Gastroesophageal sphincter (tissue), 4 donors: ENCODE measurements at regions not wholly inside any gene's neighbourhood (a gene's known extent, or its start where the extent isn't known, plus 50 kb on each side); places are given as distances from the start of the nearest gene placed in this dataset.

Source experiments
- ATAC-seq: fragments of 150-250 bp; one replicate; pipeline ENCODE4 v1.9.1; 2016; ENCODE audit warnings: mild to moderate bottlenecking, moderate library complexity
- H3K27ac ChIP-seq, 4 donors: fragments of 200-600 bp; sonication (generic) in 3 of 4; 1 replicate in 3 of 4; 2 replicates in 1 of 4; pipeline ENCODE4 v1.5.1; 2016 to 2019
- H3K27me3 ChIP-seq: fragments of 200-600 bp; sonication (generic); one replicate; pipeline ENCODE4 v1.5.1; 2019
- H3K36me3 ChIP-seq, 2 donors: fragments of 200-600 bp; sonication (generic); one replicate each; pipeline ENCODE4 v1.5.1; 2019; ENCODE audit warnings: control low read depth in 1 of 2
- H3K4me1 ChIP-seq, 3 donors: fragments of 200-600 bp; sonication (generic); 1 replicate in 2 of 3; 2 replicates in 1 of 3; pipeline ENCODE4 v1.5.1; 2016 to 2019; ENCODE audit warnings: control low read depth in 2 of 3
- H3K4me3 ChIP-seq, 2 donors: fragments of 200-600 bp; sonication (generic); one replicate each; pipeline ENCODE4 v1.5.1; 2019; ENCODE audit warnings: mild to moderate bottlenecking in 1 of 2, moderate library complexity in 1 of 2
- H3K9me3 ChIP-seq, 3 donors: fragments of 200-600 bp; sonication (generic); one replicate each; pipeline ENCODE4 v1.5.1; 2017 to 2019; ENCODE audit warnings: control low read depth in 2 of 3
- CTCF ChIP-seq, 4 experiments: fragments of 200-600 bp in 2 of 4; fragments of 450-650 bp in 2 of 4; sonication (generic) in 1 of 4; IDR thresholded peaks; one replicate each; pipeline ENCODE4 v1.5.1; 2017 to 2019; ENCODE audit warnings: antibody characterized with exemption in 4 of 4, mild to moderate bottlenecking in 2 of 4, moderate library complexity in 2 of 4
- EP300 ChIP-seq: sonication (generic); formaldehyde crosslinking; IDR thresholded peaks from one replicate; pipeline ENCODE4 v1.6.1; 2017; ENCODE audit warnings: antibody characterized with exemption, mild to moderate bottlenecking
- POLR2A ChIP-seq, 2 donors: fragments of 450-650 bp; IDR thresholded peaks; one replicate each; pipeline ENCODE4 v1.6.1; 2017; ENCODE audit warnings: antibody characterized with exemption in 2 of 2, mild to moderate bottlenecking in 2 of 2, moderate library complexity in 1 of 2
- POLR2AphosphoS5 ChIP-seq: sonication (generic); formaldehyde crosslinking; IDR thresholded peaks from one replicate; pipeline ENCODE4 v1.6.1; 2017; ENCODE audit warnings: antibody characterized with exemption
- WGBS, 2 donors: methylation state at CpG; one replicate each; pipeline ENCODE4 v1.1.5; 2018; ENCODE audit warnings: low coverage in 1 of 2; 5-methylcytosine and 5-hydroxymethylcytosine counted together

GRCh38 chr1:14108356-14109275 is 408.6 kb downstream of the PRDM2 start:
- peak; percentile 53 for ATAC-seq
- Histone ChIP-seq H3K9me3 (no peaks in the 10 kb centered on the region), H3K4me1 (peaks cover 0 to 14% (median 0%) of the 10 kb centered on the region in 3 donors), H3K4me3 (no peak overlapping the region), H3K36me3 (no peaks in the 10 kb centered on the region), H3K27ac (peak overlapping the region in 2 of 4 donors; percentile 47 to 61), H3K27me3 (no peaks in the 10 kb centered on the region)
- TF ChIP-seq EP300 = no peak
- TF ChIP-seq POLR2AphosphoS5 = peak; percentile 4
- WGBS, 2 donors = 44 to 45% methylated on average over 9 to 11 of the region's 14 CpGs

- ATAC-seq = no peak
Measured at GRCh38 chr1:14109276-14109635, 409.3 kb downstream of the PRDM2 start.

GRCh38 chr1:14110040-14110439 is 410.1 kb downstream of the PRDM2 start:
- ATAC-seq = peak; percentile 56
- H3K27me3 ChIP-seq = no peaks in the 10 kb centered on the region
- no peak overlapping the region for H3K4me3 ChIP-seq
- H3K9me3 ChIP-seq = no peaks in the 10 kb centered on the region
- H3K4me1 ChIP-seq = peaks cover 0 to 14% (median 0%) of the 10 kb centered on the region in 3 donors
- H3K36me3 ChIP-seq = no peaks in the 10 kb centered on the region
- H3K27ac ChIP-seq = no peak overlapping the region
- TF ChIP-seq POLR2AphosphoS5 = peak; percentile 23
- no peak for TF ChIP-seq CTCF (IDR thresholded peaks at IDR 0.05)
- 34 to 68% methylated on average over 2 of the region's 2 CpGs for WGBS, 2 donors

More at GRCh38 chr1:14109276-14109635, 409.3 kb downstream of the PRDM2 start:
- TF ChIP-seq CTCF (IDR thresholded peaks at IDR 0.05) = no peak
- no peak for TF ChIP-seq POLR2A (IDR thresholded peaks at IDR 0.05)
- no peak for TF ChIP-seq POLR2AphosphoS5
- 100% methylated on average over 1 of the region's 1 CpG; no CpG with 5 or more reads in 1 of the 2 donors for whole genome bisulfite sequencing, 2 donors
- Histone ChIP-seq H3K27me3 (no peaks in the 10 kb centered on the region), H3K36me3 (no peaks in the 10 kb centered on the region), H3K9me3 (no peaks in the 10 kb centered on the region), H3K4me3 (no peak overlapping the region), H3K27ac (peak overlapping the region in 2 of 4 donors; percentile 1 to 61), H3K4me1 (peaks cover 0 to 14% (median 0%) of the 10 kb centered on the region in 3 donors)

- H3K36me3 ChIP-seq = no peaks in the 10 kb centered on the region
- no peak overlapping the region for H3K4me3 ChIP-seq
- no peak overlapping the region for H3K27ac ChIP-seq
- no peaks in the 10 kb centered on the region for H3K9me3 ChIP-seq
- ATAC-seq = no peak
- no peak for TF ChIP-seq CTCF (IDR thresholded peaks at IDR 0.05)
- TF ChIP-seq EP300 = no peak
- TF ChIP-seq POLR2A (IDR thresholded peaks at IDR 0.05) = no peak
- no peak for TF ChIP-seq POLR2AphosphoS5
- 62 to 67% methylated on average over 1 to 3 of the region's 5 CpGs for WGBS, 2 donors
- peaks cover 0 to 14% (median 0%) of the 10 kb centered on the region in 3 donors for H3K4me1 ChIP-seq
- no peaks in the 10 kb centered on the region for H3K27me3 ChIP-seq
Measured at GRCh38 chr1:14111121-14111520, 411.1 kb downstream of the PRDM2 start.

- TF ChIP-seq CTCF (IDR thresholded peaks at IDR 0.05) = no peak
- TF ChIP-seq POLR2AphosphoS5 = no peak
- no peak for TF ChIP-seq POLR2A (IDR thresholded peaks at IDR 0.05)
- TF ChIP-seq EP300 = no peak
- 78 to 100% methylated on average over 1 of the region's 1 CpG for WGBS, 2 donors
- Histone ChIP-seq H3K4me1 (peaks cover 0 to 14% (median 0%) of the 10 kb centered on the region in 3 donors), H3K4me3 (no peak overlapping the region), H3K27ac (no peak overlapping the region), H3K27me3 (no peaks in the 10 kb centered on the region), H3K36me3 (no peaks in the 10 kb centered on the region), H3K9me3 (no peaks in the 10 kb centered on the region)
- ATAC-seq = no peak
Measured at GRCh38 chr1:14112613-14113012, 412.6 kb downstream of the PRDM2 start.
